A549 (cell line): ENCODE measurements at regions not wholly inside any gene's neighbourhood (a gene's known extent, or its start where the extent isn't known, plus 50 kb on each side); places are given as distances from the start of the nearest gene placed in this dataset.

Experiments used
- ATAC-seq, 2 experiments: fragments of 200-7000 bp in 1 of 2; fragments of >200 bp in 1 of 2; cut with Nextera tagmentation in 1 of 2; cut with Tn5 transposase in 1 of 2; 3 replicates each; pipeline versions ENCODE4 v1.8.0 to v1.9.1; 2018 to 2020; ENCODE audit warnings: mild to moderate bottlenecking in 1 of 2, moderate library complexity in 1 of 2
- CTCF ChIA-PET: fragments of 300-600 bp; sonication (Branson Sonifier 250); formaldehyde crosslinking; extraction: SDS; loops from one replicate; lab custom pipeline; 2021; ENCODE audit warnings: antibody characterized with exemption, inconsistent platforms; lab: Yijun Ruan, JAX
- POLR2A ChIA-PET: fragments of 350-600 bp; formaldehyde crosslinking; extraction: SDS; loops from one replicate; lab custom pipeline; 2021; ENCODE audit warnings: antibody characterized with exemption, inconsistent platforms; lab: Yijun Ruan, JAX
- DNase-seq, 2 experiments: peaks; one replicate each; pipeline versions ENCODE4 v3.0.0 to v3.0.0-alpha.2; 2011 to 2016; ENCODE audit warnings: low read depth in 1 of 2, low spot score in 1 of 2
- FAIRE-seq: peaks from 2 replicates; lab custom pipeline; 2011; peaks lifted over from hg19 to GRCh38; lab: Jason Lieb, UNC
- H3K27ac ChIP-seq, 2 experiments: fragments of >200 bp; sonication (Bioruptor Twin); formaldehyde crosslinking; 3 replicates each; pipeline ENCODE4 v1.5.1; 2016 to 2017
- H3K4me1 ChIP-seq: fragments of >200 bp; sonication (Bioruptor Twin); formaldehyde crosslinking; 3 replicates; pipeline ENCODE4 v1.6.1; 2016
- H3K4me2 ChIP-seq: fragments of >200 bp; sonication (Bioruptor Twin); formaldehyde crosslinking; 3 replicates; pipeline ENCODE4 v1.6.1; 2016
- H3K4me3 ChIP-seq: fragments of >200 bp; sonication (Bioruptor Twin); formaldehyde crosslinking; 3 replicates; pipeline ENCODE4 v1.5.1; 2016
- H3K9me3 ChIP-seq: fragments of >200 bp; sonication (Bioruptor Twin); formaldehyde crosslinking; 3 replicates; pipeline ENCODE4 v1.6.1; 2016
- CBX2 ChIP-seq: fragments of 200-600 bp; sonication (generic); IDR thresholded peaks from 2 replicates; pipeline ENCODE4 v1.6.1; 2016; ENCODE audit warnings: low read depth, mild to moderate bottlenecking, borderline replicate concordance
- CBX8 ChIP-seq: fragments of 200-600 bp; sonication (generic); IDR thresholded peaks from 2 replicates; pipeline ENCODE4 v1.6.1; 2016
- EHF ChIP-seq: fragments of 250-450 bp; sonication (Bioruptor Pico); IDR thresholded peaks from 2 replicates; pipeline ENCODE4 v1.5.0; 2020; ENCODE audit warnings: mild to moderate bottlenecking
- EHMT2 ChIP-seq: fragments of 200-600 bp; sonication (generic); IDR thresholded peaks from 2 replicates; pipeline ENCODE4 v1.6.1; 2016; ENCODE audit warnings: antibody characterized with exemption, low read depth, mild to moderate bottlenecking, moderate library complexity
- ESRRA ChIP-seq: fragments of 150-350 bp; IDR thresholded peaks from 2 replicates; pipeline ENCODE4 v1.6.1; 2014; ENCODE audit warnings: mild to moderate bottlenecking, low read length, borderline replicate concordance
- FOSB ChIP-seq: fragments of 250-450 bp; sonication (Bioruptor Pico); IDR thresholded peaks from 2 replicates; pipeline ENCODE4 v1.5.0; 2020; ENCODE audit warnings: mild to moderate bottlenecking, moderate library complexity
- FOXS1 ChIP-seq: fragments of 250-450 bp; sonication (Bioruptor Pico); IDR thresholded peaks from 2 replicates; pipeline ENCODE4 v1.5.0; 2020; ENCODE audit warnings: mild to moderate bottlenecking, moderate library complexity
- HOXA7 ChIP-seq: fragments of 250-450 bp; sonication (Bioruptor Pico); IDR thresholded peaks from 2 replicates; pipeline ENCODE4 v1.5.0; 2020; ENCODE audit warnings: mild to moderate bottlenecking, moderate library complexity
- JUN ChIP-seq, 2 experiments: fragments of >200 bp; sonication (Bioruptor Twin); formaldehyde crosslinking; IDR thresholded peaks; 2 replicates in 1 of 2; 3 replicates in 1 of 2; pipeline ENCODE4 v1.6.1; 2016 to 2017
- KDM5A ChIP-seq: fragments of 200-600 bp; sonication (generic); IDR thresholded peaks from 2 replicates; pipeline ENCODE4 v1.6.1; 2016; ENCODE audit warnings: antibody characterized with exemption, mild to moderate bottlenecking
- MAX ChIP-seq: IDR thresholded peaks from 2 replicates; pipeline ENCODE4 v1.6.1; 2012
- MYC ChIP-seq: IDR thresholded peaks from 2 replicates; pipeline ENCODE4 v1.6.1; 2012; ENCODE audit warnings: mild to moderate bottlenecking, inconsistent platforms, low read length, improper control_type of control experiment, borderline replicate concordance
- NFE2L2 ChIP-seq: fragments of 150-350 bp; conservative IDR thresholded peaks from 2 replicates; pipeline ENCODE4 v1.6.1; 2014; ENCODE audit warnings: low read length
- PBX3 ChIP-seq: IDR thresholded peaks from 2 replicates; pipeline ENCODE4 v1.6.1; 2012
- POLR2AphosphoS2 ChIP-seq: conservative IDR thresholded peaks from 2 replicates; pipeline ENCODE4 v1.6.1; 2012; ENCODE audit warnings: low read length, improper control_type of control experiment, inconsistent platforms
- RAD21 ChIP-seq, 2 experiments: fragments of >200 bp in 1 of 2; sonication (Bioruptor Twin) in 1 of 2; formaldehyde crosslinking in 1 of 2; IDR thresholded peaks in 1 of 2; conservative IDR thresholded peaks in 1 of 2; 2 replicates in 1 of 2; 3 replicates in 1 of 2; pipeline ENCODE4 v1.6.1; 2012 to 2018; ENCODE audit warnings: inconsistent platforms in 1 of 2
- RCOR1 ChIP-seq: fragments of 150-350 bp; IDR thresholded peaks from 2 replicates; pipeline ENCODE4 v1.6.1; 2014; ENCODE audit warnings: antibody characterized with exemption, low read length, low read depth
- RNF2 ChIP-seq: fragments of 200-600 bp; sonication (generic); IDR thresholded peaks from 2 replicates; pipeline ENCODE4 v1.6.1; 2016; ENCODE audit warnings: low read depth, mild to moderate bottlenecking, antibody characterized with exemption, moderate library complexity, borderline replicate concordance
- TP53 ChIP-seq: fragments of 250-450 bp; sonication (Bioruptor Pico); IDR thresholded peaks from 2 replicates; pipeline ENCODE4 v1.5.0; 2021; ENCODE audit warnings: mild to moderate bottlenecking, moderate library complexity
- ZSCAN20 ChIP-seq: fragments of 250-450 bp; sonication (Bioruptor Pico); IDR thresholded peaks from 2 replicates; pipeline ENCODE4 v1.8.0; 2022; ENCODE audit warnings: mild to moderate bottlenecking, moderate library complexity
- WGBS: methylation state at CpG from one replicate; pipeline ENCODE4 v1.1.6; 2017; ENCODE audit errors: missing lambda C conversion rate; 5-methylcytosine and 5-hydroxymethylcytosine counted together
- TF ChIP-seq, protein P1 (sequence below): fragments of 250-450 bp; sonication (Bioruptor Pico); IDR thresholded peaks from 2 replicates; pipeline ENCODE4 v1.5.0; 2021; ENCODE audit warnings: mild to moderate bottlenecking, moderate library complexity, borderline replicate concordance
- TF ChIP-seq, protein P2 (sequence below): fragments of 150-350 bp; IDR thresholded peaks from 2 replicates; pipeline ENCODE4 v1.6.1; 2014; ENCODE audit warnings: low read depth, mild to moderate bottlenecking, low read length
- TF ChIP-seq, protein P3 (sequence below): fragments of >200 bp; sonication (Bioruptor Twin); formaldehyde crosslinking; IDR thresholded peaks from 2 replicates; pipeline ENCODE4 v1.6.1; 2016
- TF ChIP-seq, protein P4 (sequence below): fragments of >200 bp; sonication (Bioruptor Twin); formaldehyde crosslinking; IDR thresholded peaks from 3 replicates; pipeline ENCODE4 v1.6.1; 2016

DNA sequence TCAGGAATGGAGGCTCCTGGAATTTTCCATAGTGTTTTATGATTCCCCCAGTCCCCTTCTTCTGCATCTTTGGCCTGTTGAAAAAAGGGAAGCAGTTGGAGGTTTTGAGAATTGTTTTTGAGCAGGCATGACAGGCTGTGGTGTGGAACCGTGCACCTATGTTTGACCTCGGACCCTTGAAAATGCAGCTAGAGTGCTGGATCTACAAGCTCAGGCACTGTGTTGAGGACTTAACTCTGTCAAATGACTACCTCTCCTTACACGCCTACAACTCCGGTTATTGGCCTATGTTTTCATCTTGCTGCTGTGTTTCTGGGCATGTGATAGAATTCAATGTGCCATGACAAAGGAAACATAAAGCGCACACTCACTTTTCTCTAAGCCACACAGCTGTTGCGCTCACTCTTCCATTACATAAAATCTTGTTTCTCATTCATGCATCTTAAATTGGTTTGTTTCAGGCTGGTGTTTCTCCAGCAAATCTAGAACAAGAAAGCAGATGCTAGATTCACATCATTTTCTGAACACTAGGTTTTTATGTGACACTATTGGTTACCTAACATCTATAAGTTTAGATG, 616.6 kb downstream of the FGF9 start:
- FAIRE-seq (no peak), ATAC-seq (no peak), DNase-seq (no peak)
- H3K27ac ChIP-seq: no peak overlapping the region
- H3K9me3 ChIP-seq: no peaks in the 10 kb centered on the region
- no peak overlapping the region for H3K4me2 ChIP-seq
- CTCF ChIA-PET: no interaction called here
- no peak for TF ChIP-seq MAX
- TF ChIP-seq EHF (CRISPR knock-in tag): no peak
- TF ChIP-seq POLR2AphosphoS2: no peak
- no peak for TF ChIP-seq NFE2L2
- TF ChIP-seq FOSB (CRISPR knock-in tag): no peak
- no peak for TF ChIP-seq FOXS1 (CRISPR knock-in tag)
- TF ChIP-seq, protein P1, sequence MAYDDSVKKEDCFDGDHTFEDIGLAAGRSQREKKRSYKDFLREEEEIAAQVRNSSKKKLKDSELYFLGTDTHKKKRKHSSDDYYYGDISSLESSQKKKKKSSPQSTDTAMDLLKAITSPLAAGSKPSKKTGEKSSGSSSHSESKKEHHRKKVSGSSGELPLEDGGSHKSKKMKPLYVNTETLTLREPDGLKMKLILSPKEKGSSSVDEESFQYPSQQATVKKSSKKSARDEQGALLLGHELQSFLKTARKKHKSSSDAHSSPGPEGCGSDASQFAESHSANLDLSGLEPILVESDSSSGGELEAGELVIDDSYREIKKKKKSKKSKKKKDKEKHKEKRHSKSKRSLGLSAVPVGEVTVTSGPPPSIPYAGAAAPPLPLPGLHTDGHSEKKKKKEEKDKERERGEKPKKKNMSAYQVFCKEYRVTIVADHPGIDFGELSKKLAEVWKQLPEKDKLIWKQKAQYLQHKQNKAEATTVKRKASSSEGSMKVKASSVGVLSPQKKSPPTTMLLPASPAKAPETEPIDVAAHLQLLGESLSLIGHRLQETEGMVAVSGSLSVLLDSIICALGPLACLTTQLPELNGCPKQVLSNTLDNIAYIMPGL: no peak
- no peak for TF ChIP-seq PBX3
- TF ChIP-seq CBX2: no peak
- H3K4me3 ChIP-seq: no peak overlapping the region
- POLR2A ChIA-PET: no interaction called here
- 64% methylated on average over 6 of the region's 6 CpGs for WGBS
- no peaks in the 10 kb centered on the region for H3K4me1 ChIP-seq

DNA sequence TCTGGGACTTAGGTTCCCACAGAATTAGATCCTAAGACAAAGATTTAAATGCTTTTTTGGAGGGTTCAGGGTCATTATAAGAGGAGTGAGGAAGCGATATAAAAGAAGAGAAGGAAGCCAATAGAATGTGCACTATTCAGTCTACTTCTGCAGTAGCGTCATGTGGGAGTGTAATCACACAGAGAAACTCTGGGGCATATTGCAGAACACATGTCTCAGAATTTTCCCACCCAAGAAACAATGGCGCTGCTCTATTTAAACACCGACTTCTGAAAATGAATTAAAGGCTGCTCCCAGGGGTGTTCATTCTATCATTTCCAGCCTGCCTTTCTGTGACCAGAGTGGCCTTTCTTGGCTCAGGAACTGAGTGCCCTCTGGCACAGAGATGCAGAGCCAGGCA, 617.6 kb downstream of the FGF9 start:
- ChIA-PET CTCF (interaction anchor here (1.0 kb wide), 1 partner anchor 16 kb away, joined by 3 read pairs; no protein-coding TSS in a partner anchor), POLR2A (no interaction called here)
- FAIRE-seq (no peak), DNase-seq (no peak), ATAC-seq (no peak)
- Histone ChIP-seq H3K4me1 (no peaks in the 10 kb centered on the region), H3K9me3 (no peaks in the 10 kb centered on the region), H3K27ac (no peak overlapping the region), H3K4me2 (no peak overlapping the region), H3K4me3 (no peak overlapping the region)
- 36% methylated on average over 4 of the region's 4 CpGs for whole genome bisulfite sequencing
- TF ChIP-seq RNF2 (no peak), EHMT2 (no peak), ZSCAN20 (CRISPR knock-in tag) (no peak), CBX8 (no peak), KDM5A (no peak), RAD21 (conservative IDR thresholded peaks at IDR 0.05 in 1 of 2, IDR thresholded peaks at IDR 0.05 in 1 of 2) (no peak), FOSB (CRISPR knock-in tag) (no peak), ESRRA (no peak), TP53 (CRISPR knock-in tag) (no peak), MYC (no peak), RCOR1 (no peak), HOXA7 (CRISPR knock-in tag) (no peak), POLR2AphosphoS2 (no peak), JUN (IDR thresholded peaks at IDR 0.05) (no peak)
- TF ChIP-seq, protein P2, sequence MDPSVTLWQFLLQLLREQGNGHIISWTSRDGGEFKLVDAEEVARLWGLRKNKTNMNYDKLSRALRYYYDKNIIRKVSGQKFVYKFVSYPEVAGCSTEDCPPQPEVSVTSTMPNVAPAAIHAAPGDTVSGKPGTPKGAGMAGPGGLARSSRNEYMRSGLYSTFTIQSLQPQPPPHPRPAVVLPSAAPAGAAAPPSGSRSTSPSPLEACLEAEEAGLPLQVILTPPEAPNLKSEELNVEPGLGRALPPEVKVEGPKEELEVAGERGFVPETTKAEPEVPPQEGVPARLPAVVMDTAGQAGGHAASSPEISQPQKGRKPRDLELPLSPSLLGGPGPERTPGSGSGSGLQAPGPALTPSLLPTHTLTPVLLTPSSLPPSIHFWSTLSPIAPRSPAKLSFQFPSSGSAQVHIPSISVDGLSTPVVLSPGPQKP: no peak
- TF ChIP-seq, protein P3, sequence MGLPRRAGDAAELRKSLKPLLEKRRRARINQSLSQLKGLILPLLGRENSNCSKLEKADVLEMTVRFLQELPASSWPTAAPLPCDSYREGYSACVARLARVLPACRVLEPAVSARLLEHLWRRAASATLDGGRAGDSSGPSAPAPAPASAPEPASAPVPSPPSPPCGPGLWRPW: no peak
- TF ChIP-seq, protein P1: no peak
- TF ChIP-seq, protein P4, sequence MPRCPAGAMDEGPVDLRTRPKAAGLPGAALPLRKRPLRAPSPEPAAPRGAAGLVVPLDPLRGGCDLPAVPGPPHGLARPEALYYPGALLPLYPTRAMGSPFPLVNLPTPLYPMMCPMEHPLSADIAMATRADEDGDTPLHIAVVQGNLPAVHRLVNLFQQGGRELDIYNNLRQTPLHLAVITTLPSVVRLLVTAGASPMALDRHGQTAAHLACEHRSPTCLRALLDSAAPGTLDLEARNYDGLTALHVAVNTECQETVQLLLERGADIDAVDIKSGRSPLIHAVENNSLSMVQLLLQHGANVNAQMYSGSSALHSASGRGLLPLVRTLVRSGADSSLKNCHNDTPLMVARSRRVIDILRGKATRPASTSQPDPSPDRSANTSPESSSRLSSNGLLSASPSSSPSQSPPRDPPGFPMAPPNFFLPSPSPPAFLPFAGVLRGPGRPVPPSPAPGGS: no peak
